ENCODE measurements at regions not wholly inside any gene's neighbourhood (a gene's known extent, or its start where the extent isn't known, plus 50 kb on each side); places are given as distances from the start of the nearest gene placed in this dataset.
A peak's percentile ranks its signal among the peaks of the same experiment; 100 is the strongest.

GRCh38 chr3:27596334-27596841 is 112.2 kb upstream of the SLC4A7 start:
- no peak for DNase-seq (ENCODE audit: low spot score)
- intact Hi-C loops (cut with DNase I), result no loop called here

DNA sequence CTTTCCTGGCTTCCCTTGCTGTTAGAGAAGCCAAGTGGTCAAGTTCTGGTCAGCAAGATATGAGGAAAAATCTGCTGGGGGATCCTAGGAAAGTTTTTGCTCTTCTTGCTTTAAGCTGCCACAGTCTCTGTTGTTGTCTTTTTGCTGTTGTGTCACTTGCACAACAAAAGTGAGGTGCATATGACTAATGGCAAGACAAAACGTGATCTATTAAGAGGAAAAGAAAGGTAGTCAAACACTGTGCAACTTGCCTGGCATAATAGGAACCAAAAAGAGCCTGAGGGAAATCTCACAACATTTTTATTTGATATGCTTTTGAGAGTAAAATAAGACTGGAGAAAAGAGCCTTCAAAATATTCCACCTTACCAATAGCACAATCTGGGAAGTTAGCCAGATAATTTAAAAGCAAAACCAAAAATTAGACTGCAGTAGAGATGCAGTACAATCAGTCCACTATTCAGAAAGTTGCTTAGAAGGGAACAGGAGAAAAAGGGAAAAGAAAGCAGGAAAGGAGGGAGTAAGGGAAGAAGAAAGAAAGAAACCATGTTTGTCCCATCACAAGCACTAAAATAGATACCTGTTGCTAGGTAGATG is 110.0 kb upstream of the SLC4A7 start:
- DNase-seq (ENCODE audit: low spot score), result no peak
- intact Hi-C loops (cut with DNase I), result no loop called here

- intact Hi-C loops (cut with DNase I), result no loop called here
- DNase-seq (ENCODE audit: low spot score), result no peak
These were observed 109.0 kb upstream of the SLC4A7 start for GRCh38 chr3:27593173-27593572.

DNA sequence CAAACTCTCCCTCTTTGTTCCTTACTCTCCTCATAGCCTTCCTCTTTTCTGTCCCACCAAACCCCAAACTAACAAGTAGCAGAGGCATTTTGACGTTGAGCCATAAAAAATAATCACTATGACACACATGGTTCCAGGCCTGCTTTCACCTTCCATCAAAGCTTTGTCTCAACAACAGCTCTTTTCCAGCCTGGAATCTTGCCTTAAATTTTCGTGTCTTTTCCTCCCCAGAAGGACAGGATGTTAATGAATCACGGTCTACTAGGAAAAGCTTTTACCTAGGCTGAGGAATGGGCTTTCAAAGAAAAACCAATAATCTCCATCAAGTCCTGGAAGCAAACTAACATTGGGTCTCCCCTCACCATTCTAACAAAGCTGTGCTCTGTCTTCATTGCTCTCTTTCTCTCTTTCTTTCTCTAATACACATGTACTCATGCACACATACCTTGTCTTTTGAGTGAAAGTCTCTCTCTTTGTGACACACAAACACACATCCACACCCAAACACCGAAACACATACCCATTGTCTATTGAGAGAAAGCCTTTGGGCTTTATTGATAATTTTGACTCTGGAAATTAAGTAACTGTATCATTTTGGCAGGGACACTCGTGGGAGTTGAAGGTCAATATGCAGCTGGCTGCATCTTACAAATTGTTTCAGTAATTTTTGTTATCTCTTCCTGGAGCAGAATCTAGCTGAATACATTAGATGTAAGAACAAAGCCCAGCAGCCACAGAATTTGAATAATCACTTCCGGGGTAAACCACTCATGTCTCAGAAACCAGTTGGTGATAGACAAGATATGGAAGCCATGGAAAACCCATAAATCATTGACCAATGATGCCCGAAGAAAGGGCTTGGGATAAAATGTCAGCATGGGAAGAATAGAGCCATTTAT is 107.4 kb upstream of the SLC4A7 start:
- intact Hi-C loops (cut with DNase I), result no loop called here
- no peak for DNase-seq (ENCODE audit: low spot score)

- DNase-seq (ENCODE audit: low spot score), result no peak
These were observed 106.5 kb upstream of the SLC4A7 start for GRCh38 chr3:27590437-27591298.

DNA sequence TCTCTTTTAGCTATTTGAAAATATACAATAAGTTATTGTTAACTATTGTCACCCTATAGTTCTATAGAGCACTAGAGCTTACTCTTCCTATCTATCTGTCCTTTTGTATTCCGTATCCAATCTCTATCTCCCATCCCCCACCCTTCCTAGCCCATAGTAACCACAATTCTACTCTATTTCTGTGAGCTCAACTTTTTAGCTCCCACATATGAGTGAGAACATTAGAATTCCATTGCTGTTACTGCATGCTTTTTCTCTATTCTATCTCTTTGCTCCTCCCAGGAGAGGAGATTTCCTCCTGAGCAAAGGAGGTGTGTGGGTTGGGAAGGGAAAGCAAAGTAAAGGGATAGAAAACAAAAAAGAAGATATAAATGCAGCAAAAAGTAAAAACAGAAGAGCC is 105.6 kb upstream of the SLC4A7 start:
- DNase-seq (ENCODE audit: low spot score), result no peak
- intact Hi-C loops (cut with DNase I), result no loop called here

More at GRCh38 chr3:27590437-27591298, 106.5 kb upstream of the SLC4A7 start:
- intact Hi-C loops (cut with DNase I), result no loop called here

DNA sequence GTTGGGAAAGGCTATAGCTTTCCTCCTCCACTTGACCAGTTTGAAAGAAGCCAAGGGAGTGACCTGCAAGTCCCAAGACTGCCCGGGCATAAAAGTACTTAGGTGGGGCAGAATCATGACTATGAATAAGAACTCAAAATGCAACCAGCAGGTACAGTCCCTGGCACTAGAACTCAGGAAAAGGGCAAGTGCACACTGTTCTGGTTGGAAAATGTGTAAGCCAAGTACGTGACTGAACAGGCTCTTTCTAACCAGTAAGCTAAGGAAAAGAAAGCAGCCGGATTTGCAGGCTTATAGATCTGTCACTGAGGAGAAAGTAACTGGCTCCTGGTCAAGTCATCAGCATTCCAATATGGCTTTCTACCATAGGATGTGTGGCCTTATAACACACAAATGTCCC is 101.2 kb upstream of the SLC4A7 start:
- DNase-seq (ENCODE audit: low spot score), result no peak
- intact Hi-C loops (cut with DNase I), result no loop called here

DNA sequence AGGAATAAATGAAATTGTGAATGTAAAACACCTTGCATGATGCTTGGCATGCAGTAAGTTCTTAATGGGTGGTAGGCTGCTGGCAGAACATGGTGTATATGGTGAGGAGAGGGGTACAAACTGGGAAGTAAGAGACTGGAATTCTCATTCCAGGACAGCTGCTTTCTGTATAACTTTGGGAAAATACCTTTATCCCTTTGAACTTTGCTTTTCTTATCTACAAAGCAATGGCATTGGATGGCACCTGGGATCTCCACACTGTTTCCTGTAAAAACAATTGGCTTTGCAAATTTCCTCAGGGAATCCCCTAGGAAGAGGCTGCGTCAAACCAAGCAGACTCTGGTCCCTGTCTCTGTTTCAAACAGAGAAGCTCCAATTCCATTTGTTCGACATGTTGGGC is 100.7 kb upstream of the SLC4A7 start:
- intact Hi-C loops (cut with DNase I), result no loop called here
- no peak for DNase-seq (ENCODE audit: low spot score)

- no peak for DNase-seq (ENCODE audit: low spot score)
- intact Hi-C loops (cut with DNase I), result no loop called here
These were observed 97.7 kb upstream of the SLC4A7 start for GRCh38 chr3:27581852-27582251.

- intact Hi-C loops (cut with DNase I), result no loop called here
- no peak for DNase-seq (ENCODE audit: low spot score)
These were observed 93.8 kb upstream of the SLC4A7 start for GRCh38 chr3:27578032-27578431.

GRCh38 chr3:27577504-27577903 is 93.3 kb upstream of the SLC4A7 start:
- DNase-seq (ENCODE audit: low spot score), result no peak
- intact Hi-C loops (cut with DNase I), result no loop called here

- no peak for DNase-seq (ENCODE audit: low spot score)
- intact Hi-C loops (cut with DNase I), result no loop called here
These were observed 92.0 kb upstream of the SLC4A7 start for GRCh38 chr3:27576171-27576570.

GRCh38 chr3:27575499-27575898 is 91.3 kb upstream of the SLC4A7 start:
- no peak for DNase-seq (ENCODE audit: low spot score)
- intact Hi-C loops (cut with DNase I), result no loop called here

DNA sequence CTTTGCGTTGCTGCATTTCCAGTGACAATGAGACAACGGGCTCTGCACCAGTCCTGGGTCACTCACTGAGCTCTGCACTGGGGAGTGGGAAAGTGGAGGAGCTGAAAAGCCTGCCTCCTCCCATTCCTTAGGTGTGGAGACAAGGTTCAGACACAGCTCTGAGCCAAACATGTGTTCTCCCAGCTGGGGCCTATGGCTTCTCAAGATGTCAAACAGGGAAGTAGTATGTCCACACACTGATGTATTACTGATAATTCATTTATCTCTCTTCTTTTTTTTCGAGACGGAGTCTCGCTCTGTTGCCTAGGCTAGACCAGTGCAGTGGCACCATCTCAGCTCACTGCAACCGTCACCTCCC is 90.2 kb upstream of the SLC4A7 start:
- DNase-seq (ENCODE audit: low spot score), result no peak
- intact Hi-C loops (cut with DNase I), result no loop called here

GRCh38 chr3:27573780-27574437 is 89.7 kb upstream of the SLC4A7 start:
- intact Hi-C loops (cut with DNase I), result no loop called here
- no peak for DNase-seq (ENCODE audit: low spot score)

- DNase-seq (ENCODE audit: low spot score), result no peak
- intact Hi-C loops (cut with DNase I), result no loop called here
These were observed 89.0 kb upstream of the SLC4A7 start for GRCh38 chr3:27573138-27573537.

DNA sequence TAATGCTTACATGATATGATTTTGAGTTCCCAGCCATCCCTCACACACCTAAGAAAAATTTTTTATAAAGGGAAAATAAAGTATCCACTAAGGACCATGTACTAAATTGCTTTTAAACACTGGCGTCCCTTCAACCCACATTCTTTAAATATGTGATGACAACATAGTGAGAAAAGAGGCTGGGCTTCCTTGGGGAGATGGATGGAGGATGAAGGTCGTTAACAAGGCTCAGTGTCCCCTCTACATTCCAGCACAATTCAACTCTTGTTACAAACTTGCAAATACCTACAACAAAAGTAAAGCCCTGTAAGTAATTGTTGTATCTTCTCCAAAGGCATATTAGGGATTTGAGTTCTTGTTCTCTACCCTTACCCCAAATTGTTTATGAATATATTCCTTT is 87.2 kb upstream of the SLC4A7 start:
- no peak for DNase-seq (ENCODE audit: low spot score)
- intact Hi-C loops (cut with DNase I), result no loop called here

GRCh38 chr3:27570421-27571106 is 86.4 kb upstream of the SLC4A7 start:
- DNase-seq (ENCODE audit: low spot score), result peak; percentile 87
- intact Hi-C loops (cut with DNase I), result no loop called here

- DNase-seq (ENCODE audit: low spot score), result no peak
- intact Hi-C loops (cut with DNase I), result loop anchor here in 1 of 2 donors (10.0 kb wide), 1 partner anchor 56 kb away; no protein-coding TSS in a partner anchor
These were observed 84.2 kb upstream of the SLC4A7 start for GRCh38 chr3:27568393-27568792.
